Heart left ventricle (tissue), 16 donors: ENCODE measurements at regions not wholly inside any gene's neighbourhood (a gene's known extent, or its start where the extent isn't known, plus 50 kb on each side); places are given as distances from the start of the nearest gene placed in this dataset.

Experiments
- ATAC-seq, 4 donors: fragments of 200-7000 bp; cut with Tn5 transposase; one replicate each; pipeline ENCODE4 v1.9.1; 2020 to 2022; ENCODE audit warnings: moderate library complexity in 4 of 4, mild to moderate bottlenecking in 3 of 4, moderate number of reproducible peaks in 1 of 4
- DNase-seq, 5 donors: peaks; one replicate each; pipeline ENCODE4 v3.0.0-alpha.2; 2020
- H3K27ac ChIP-seq, 12 donors: fragments of 200-600 bp; sonication (generic) in 4 of 12; one replicate each; pipeline versions ENCODE4 v1.5.0 to v1.8.0; 2016 to 2022; ENCODE audit warnings: mild to moderate bottlenecking in 2 of 12
- H3K27me3 ChIP-seq, 9 donors: fragments of 200-600 bp; sonication (generic) in 2 of 9; one replicate each; pipeline versions ENCODE4 v1.5.1 to v1.8.0; 2016 to 2022; ENCODE audit warnings: mild to moderate bottlenecking in 3 of 9
- H3K36me3 ChIP-seq, 9 donors: fragments of 200-600 bp; sonication (generic) in 2 of 9; one replicate each; pipeline versions ENCODE4 v1.5.0 to v1.8.0; 2018 to 2022; ENCODE audit warnings: mild to moderate bottlenecking in 2 of 9
- H3K4me1 ChIP-seq, 12 donors: fragments of 200-600 bp; sonication (generic) in 4 of 12; one replicate each; pipeline versions ENCODE4 v1.5.0 to v1.8.0; 2016 to 2022; ENCODE audit warnings: mild to moderate bottlenecking in 3 of 12
- H3K4me3 ChIP-seq, 12 donors: fragments of 200-600 bp; sonication (generic) in 4 of 12; one replicate each; pipeline versions ENCODE4 v1.5.0 to v1.8.0; 2017 to 2022; ENCODE audit warnings: mild to moderate bottlenecking in 9 of 12, moderate library complexity in 4 of 12
- H3K9me3 ChIP-seq, 12 donors: fragments of 200-600 bp; sonication (generic) in 4 of 12; one replicate each; pipeline versions ENCODE4 v1.5.0 to v1.8.0; 2016 to 2022; ENCODE audit warnings: mild to moderate bottlenecking in 1 of 12
- CTCF ChIP-seq, 12 donors: fragments of 200-600 bp; sonication (generic) in 4 of 12; IDR thresholded peaks; one replicate each; pipeline versions ENCODE4 v1.5.0 to v1.8.0; 2018 to 2022; ENCODE audit warnings: antibody characterized with exemption in 12 of 12, mild to moderate bottlenecking in 5 of 12
- POLR2A ChIP-seq, 2 donors: fragments of 450-650 bp; IDR thresholded peaks; one replicate each; pipeline ENCODE4 v1.6.1; 2017; ENCODE audit warnings: antibody characterized with exemption in 2 of 2, mild to moderate bottlenecking in 2 of 2, moderate library complexity in 2 of 2
- WGBS, 4 donors: extraction: QIAGEN DNeasy Blood & Tissue Kit in 2 of 4; methylation state at CpG; one replicate each; pipeline versions ENCODE4 v1.1.5 to v1.1.7; 2013 to 2018; 5-methylcytosine and 5-hydroxymethylcytosine counted together
- intact Hi-C, 10 donors: fragments of 100-400 bp; cut with DNase I; formaldehyde crosslinking; loops; one replicate each; pipeline versions ENCODE4 v1.11.1 to v1.14.2; 2022
- donor health status: ischemic (EF 13 %, LVEDD 7.1; RV severe dilation, severe dysfunction).
- donor health status: healthy with polysubstance abuse.
- donor health status: DM: no; HTN: yes; CAD: no.
- donor health status: DM: no; HTN: no; CAD: no.
- donor health status: ischemic (EF 25% LVEDD 6.9; RV normal size, moderate dysfunction).
- donor health status: ischemic (EF 25% LVEDD 5.7; RV mildly dilated, moderate dysfunction).
- donor health status: healthy.
- donor health status: DM: yes; HTN: yes; CAD: no.
- donor health status: ischemic (EF 35%, LVEDD 5.7; RV mildly dilated, moderate dysfunction).
- donor health status: nonischemic (EF 11% LVEDD 7.7; RV severe dilation, severe dysfunction).
- donor health status: DM: yes; HTN: yes; CAD: no.
- donor health status: PGD.
- donor health status: ischemic (EF 29% LVEDD 5.4; RV normal size, mild dysfunction).
- donor health status: nonischemic (EF 23%, LVEDD 6.1; RV moderate dilation, normal function).

- 95 to 100% (median 99%) methylated on average over 1 of the region's 1 CpG for WGBS, 4 donors
- H3K36me3 ChIP-seq = no peaks in the 10 kb centered on the region
- TF ChIP-seq CTCF (IDR thresholded peaks at IDR 0.05) (no peak), POLR2A (IDR thresholded peaks at IDR 0.05) (no peak)
Measured at GRCh38 chr10:10315989-10316388, 701.7 kb upstream of the CELF2 start.

GRCh38 chr10:10317151-10317550 lies 700.5 kb upstream of the CELF2 start:
- Histone ChIP-seq H3K4me3 (no peak overlapping the region), H3K4me1 (no peaks in the 10 kb centered on the region), H3K27ac (no peak overlapping the region), H3K27me3 (no peaks in the 10 kb centered on the region), H3K9me3 (peaks cover 0 to 13% (median 0%) of the 10 kb centered on the region in 12 donors), H3K36me3 (no peaks in the 10 kb centered on the region)
- WGBS, 4 donors = 86 to 96% (median 93%) methylated on average over 1 of the region's 1 CpG
- no peak for TF ChIP-seq POLR2A (IDR thresholded peaks at IDR 0.05)
- no peak for ATAC-seq
- DNase-seq = no peak
- intact Hi-C loops = no loop called here

More at GRCh38 chr10:10315989-10316388, 701.7 kb upstream of the CELF2 start:
- Histone ChIP-seq H3K4me3 (no peak overlapping the region), H3K27me3 (no peaks in the 10 kb centered on the region), H3K4me1 (no peaks in the 10 kb centered on the region), H3K27ac (no peak overlapping the region), H3K9me3 (peaks cover 0 to 13% (median 0%) of the 10 kb centered on the region in 12 donors)
- no peak for ATAC-seq
- intact Hi-C loops = no loop called here
- no peak for DNase-seq

GRCh38 chr10:10318856-10319255 lies 698.8 kb upstream of the CELF2 start:
- no peaks in the 10 kb centered on the region for H3K36me3 ChIP-seq
- H3K27ac ChIP-seq = no peak overlapping the region
- no peak for ATAC-seq
- peaks cover 0 to 13% (median 0%) of the 10 kb centered on the region in 12 donors for H3K9me3 ChIP-seq
- H3K27me3 ChIP-seq = no peaks in the 10 kb centered on the region
- H3K4me1 ChIP-seq = no peaks in the 10 kb centered on the region
- no peak for DNase-seq
- no peak for TF ChIP-seq POLR2A (IDR thresholded peaks at IDR 0.05)
- TF ChIP-seq CTCF (IDR thresholded peaks at IDR 0.05) = no peak
- intact Hi-C loops = no loop called here
- 83 to 90% (median 84%) methylated on average over 1 of the region's 1 CpG for WGBS, 4 donors
- no peak overlapping the region for H3K4me3 ChIP-seq

GRCh38 chr10:10320956-10321355 lies 696.7 kb upstream of the CELF2 start:
- WGBS, 4 donors = 10 to 21% (median 16%) methylated on average over 3 of the region's 3 CpGs
- intact Hi-C loops = no loop called here
- Histone ChIP-seq H3K9me3 (peaks cover 0 to 13% (median 0%) of the 10 kb centered on the region in 12 donors), H3K36me3 (no peaks in the 10 kb centered on the region), H3K27me3 (no peaks in the 10 kb centered on the region), H3K4me3 (no peak overlapping the region), H3K27ac (no peak overlapping the region), H3K4me1 (no peaks in the 10 kb centered on the region)
- no peak for TF ChIP-seq POLR2A (IDR thresholded peaks at IDR 0.05)
- no peak for TF ChIP-seq CTCF (IDR thresholded peaks at IDR 0.05)
- no peak for DNase-seq
- ATAC-seq = peak in 1 of 4 donors; percentile 48

GRCh38 chr10:10326116-10326515 lies 691.6 kb upstream of the CELF2 start:
- no peaks in the 10 kb centered on the region for H3K4me1 ChIP-seq
- TF ChIP-seq POLR2A (IDR thresholded peaks at IDR 0.05) (no peak), CTCF (IDR thresholded peaks at IDR 0.05) (no peak)
- intact Hi-C loops = no loop called here
- no peaks in the 10 kb centered on the region for H3K36me3 ChIP-seq
- H3K4me3 ChIP-seq = no peak overlapping the region
- no peaks in the 10 kb centered on the region for H3K9me3 ChIP-seq
- ATAC-seq = no peak
- H3K27ac ChIP-seq = no peak overlapping the region
- WGBS, 4 donors = 74 to 84% (median 77%) methylated on average over 4 of the region's 4 CpGs
- no peaks in the 10 kb centered on the region for H3K27me3 ChIP-seq
- no peak for DNase-seq
